KG1 (cell line): ENCODE measurements at regions not wholly inside any gene's neighbourhood (a gene's known extent, or its start where the extent isn't known, plus 50 kb on each side); places are given as distances from the start of the nearest gene placed in this dataset.
"Not testable (repeated sequence)": the region's sequence is repeated elsewhere in the genome, so short reads cannot be mapped to it uniquely, and the experiment has no call there.

Experiments used
- DNase-seq: peaks from one replicate; lab custom pipeline; 2025; lab: John Stamatoyannopoulos, UW

DNA sequence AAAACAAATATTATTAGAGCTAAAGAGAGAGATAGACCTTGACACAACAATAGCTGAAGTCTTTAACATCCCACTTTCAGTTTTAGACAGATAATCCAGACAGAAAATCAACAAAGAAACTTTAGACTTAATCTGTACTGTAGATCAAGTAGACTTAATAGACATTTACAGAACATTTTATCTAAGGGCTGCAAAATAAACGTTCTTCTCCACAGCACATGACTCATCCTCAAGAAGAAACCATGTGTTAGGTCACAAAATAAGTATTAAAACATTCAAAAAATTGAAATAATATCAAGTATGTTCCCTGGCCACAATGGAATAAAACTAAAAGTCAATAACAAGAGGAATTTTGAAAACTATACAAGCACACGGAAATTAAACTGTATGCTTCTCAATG is 1510.3 kb upstream of the PCDH10 start:
- no peak for DNase-seq

DNA sequence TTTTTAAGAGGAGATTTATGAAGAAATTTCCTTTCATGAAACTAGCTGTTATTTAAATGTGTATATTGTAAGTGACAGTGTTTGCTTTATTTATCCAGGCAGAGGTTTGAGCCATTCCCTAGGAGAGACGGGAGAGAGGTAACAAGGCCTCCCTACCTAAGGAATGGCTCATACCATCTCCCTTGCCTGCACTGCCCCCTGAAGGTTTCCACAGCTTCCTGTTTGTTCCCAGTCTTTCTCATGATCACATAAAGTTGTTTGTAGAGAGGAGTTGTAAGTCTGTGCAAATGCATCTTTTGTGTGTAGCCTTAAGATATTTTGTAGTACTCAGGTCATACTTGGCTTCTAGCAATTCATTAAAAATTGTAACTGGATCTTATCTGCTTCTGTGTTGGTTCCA is 1504.5 kb upstream of the PCDH10 start:
- no peak for DNase-seq

DNA sequence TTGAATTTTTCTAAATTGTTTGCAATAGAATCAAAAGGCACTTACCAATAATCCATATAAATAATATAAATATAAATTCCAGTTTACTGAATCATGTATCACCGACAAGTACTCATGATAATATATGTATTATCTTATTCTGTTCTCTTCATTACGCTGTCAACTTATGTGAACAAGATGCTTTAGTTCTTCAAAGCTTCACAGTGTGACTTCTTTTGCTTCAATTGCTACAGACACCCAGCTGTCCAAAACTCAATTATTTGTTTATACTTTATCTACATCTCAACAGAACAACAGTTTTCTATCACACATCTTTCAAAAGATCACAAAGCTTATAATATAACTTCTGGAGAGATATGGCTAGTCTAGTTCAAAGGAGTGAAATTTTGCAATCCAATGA is 1499.9 kb upstream of the PCDH10 start:
- no peak for DNase-seq

DNA sequence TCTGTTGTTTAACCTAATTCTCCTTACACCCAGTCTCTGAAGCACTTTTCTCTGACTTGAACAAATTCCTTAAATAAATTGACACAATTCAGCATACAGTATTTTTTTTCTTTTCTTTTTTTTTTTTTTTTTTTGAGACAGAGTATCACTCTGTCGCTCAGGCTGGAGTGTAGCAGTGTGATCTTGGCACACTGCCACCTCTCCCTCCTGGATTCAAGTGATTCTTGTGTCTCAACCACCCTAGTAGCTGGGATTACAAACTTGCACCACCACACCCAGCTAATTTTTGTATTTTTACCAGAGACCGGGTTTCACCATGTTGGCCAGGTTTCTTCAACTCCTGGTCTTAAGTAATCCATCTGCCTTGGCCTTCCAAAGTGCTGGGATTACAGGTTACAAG is 1498.1 kb upstream of the PCDH10 start:
- no peak for DNase-seq

DNA sequence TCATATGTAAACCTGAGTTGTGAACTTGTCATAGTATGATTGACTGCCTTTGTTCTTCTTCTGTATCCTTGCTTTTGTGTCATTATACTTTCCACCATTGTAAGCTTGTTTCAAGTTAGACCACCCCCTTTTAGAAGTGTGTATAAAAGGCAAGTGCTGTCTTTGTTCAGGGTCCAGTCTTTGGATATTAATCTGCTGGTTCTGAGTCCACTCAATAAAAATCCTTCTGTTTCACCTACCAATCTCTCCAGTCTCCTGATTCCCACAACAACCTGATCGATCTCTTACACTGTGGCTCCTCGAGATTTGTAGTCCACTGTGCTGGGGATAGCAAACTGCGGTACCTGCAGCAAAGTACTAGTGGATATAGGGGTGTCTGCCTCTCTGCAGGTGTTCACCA is 1465.8 kb upstream of the PCDH10 start:
- DNase-seq: not testable (repeated sequence)

DNA sequence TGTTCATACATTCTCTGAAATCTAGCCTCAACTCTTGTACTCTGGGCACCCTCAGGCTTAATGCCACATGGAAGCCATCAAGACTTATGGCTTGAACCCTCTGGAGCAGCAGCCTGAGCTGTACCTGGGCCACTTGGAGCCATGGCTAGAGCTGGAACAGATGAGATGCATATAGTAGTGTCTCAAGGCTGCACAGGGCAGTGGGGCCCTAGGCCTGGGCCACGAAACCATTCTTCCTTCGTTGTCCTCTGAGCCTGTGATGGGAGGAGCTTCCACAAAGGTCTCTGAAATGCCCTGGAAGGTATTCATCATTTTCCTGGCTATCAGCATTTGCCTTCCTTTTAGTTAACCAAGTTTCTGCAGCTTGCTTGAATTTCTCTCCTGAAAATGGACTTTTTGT is 1427.2 kb upstream of the PCDH10 start:
- no peak for DNase-seq

DNA sequence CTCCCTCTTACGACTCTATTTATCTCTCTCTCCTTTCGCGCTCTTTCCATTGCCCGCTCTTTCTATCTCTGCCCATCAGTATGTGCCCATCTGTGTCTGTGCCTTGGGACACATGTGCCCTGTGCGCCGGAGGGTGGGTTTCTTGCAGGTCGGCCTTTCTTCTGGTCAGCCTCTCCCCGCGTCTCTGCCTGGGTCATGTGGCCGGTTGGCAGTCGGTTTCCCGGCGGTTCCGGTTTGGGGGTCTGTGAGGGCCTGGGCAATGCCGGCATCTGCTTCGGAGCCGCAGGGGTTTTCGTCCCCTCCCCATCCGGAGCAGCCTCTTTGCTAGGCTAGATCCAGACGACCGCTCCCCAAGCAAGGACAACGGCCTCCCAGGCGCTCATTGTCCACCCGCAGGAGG is 1426.0 kb upstream of the PCDH10 start:
- not testable (repeated sequence) for DNase-seq

DNA sequence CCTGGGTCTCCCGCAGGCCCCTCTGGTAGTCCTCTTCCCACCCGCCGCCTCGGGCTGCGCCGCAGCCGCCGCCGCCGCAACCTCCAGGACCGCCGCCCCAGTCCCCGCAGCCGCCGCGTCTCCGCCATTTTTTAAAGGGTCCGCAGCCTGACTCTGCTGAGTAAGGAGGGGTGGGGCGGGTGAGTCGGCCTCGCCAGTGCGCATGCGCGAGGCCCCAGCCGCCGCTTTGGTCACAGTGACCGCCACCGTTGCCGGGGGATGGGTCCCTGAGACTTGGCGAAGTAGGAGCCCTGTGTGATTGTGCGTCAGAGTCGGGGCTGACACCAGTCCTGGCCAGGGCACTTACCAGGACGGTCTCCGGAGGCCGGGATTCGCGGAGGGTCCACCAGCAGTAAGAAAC is 1424.2 kb upstream of the PCDH10 start:
- DNase-seq: peak; percentile 6

DNA sequence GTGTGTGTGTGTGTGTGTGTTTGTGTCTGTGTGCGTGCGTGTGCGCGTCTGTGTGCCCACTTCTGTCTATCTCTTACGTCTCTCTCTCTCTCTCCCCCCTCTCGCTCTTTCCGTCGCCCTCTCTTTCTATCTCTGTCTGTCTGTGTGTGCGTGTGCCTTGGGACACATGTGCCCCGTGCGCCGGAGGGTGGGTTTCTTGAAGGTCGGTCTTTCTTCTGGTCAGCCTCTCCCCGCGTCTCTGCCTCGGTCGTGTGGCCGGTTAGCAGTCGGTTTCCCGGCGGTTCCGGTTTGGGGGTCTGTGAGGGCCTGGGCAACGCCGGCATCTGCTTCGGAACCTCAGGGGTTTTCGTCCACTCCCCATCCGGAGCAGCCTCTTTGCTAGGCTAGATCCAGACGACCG is 1423.6 kb upstream of the PCDH10 start:
- DNase-seq: not testable (repeated sequence)

DNA sequence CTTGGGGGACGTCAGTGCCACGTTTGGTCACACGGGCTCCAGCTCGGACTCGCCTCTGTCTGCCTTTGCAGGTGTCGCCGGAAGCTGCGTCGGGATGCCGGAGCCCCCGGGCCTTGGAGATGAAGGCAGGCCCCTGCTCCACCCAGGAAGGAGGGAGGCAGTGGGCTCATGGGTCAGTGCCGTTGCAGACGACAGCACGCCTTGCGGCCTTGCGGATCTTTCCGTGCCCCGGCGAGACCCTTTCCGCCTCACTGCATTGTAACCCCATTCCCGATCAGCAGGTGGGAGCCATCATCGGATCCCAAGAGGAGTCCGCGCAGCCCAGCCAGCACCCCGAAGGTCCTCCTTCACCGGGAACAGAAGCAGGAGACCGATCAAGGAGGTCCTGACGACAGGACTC is 1422.2 kb upstream of the PCDH10 start:
- DNase-seq: not testable (repeated sequence)

DNA sequence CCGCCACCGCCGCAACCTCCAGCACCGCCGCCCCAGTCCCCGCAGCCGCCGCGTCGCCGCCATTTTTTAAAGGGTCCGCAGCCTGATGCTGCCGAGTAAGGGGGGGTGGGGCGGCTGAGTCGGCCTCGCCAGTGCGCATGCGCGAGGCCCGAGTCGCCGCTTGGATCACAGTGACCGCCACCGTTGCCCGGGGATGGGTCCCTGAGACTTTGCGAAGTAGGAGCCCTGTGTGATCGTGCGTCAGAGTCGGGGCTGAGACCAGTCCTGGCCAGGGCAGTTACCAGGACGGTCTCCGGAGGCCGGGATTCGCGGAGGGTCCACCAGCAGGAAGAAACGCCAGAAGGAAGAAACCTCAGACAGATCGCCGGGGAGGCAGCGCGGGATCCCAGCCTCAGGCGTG is 1421.7 kb upstream of the PCDH10 start:
- DNase-seq: not testable (repeated sequence)

DNA sequence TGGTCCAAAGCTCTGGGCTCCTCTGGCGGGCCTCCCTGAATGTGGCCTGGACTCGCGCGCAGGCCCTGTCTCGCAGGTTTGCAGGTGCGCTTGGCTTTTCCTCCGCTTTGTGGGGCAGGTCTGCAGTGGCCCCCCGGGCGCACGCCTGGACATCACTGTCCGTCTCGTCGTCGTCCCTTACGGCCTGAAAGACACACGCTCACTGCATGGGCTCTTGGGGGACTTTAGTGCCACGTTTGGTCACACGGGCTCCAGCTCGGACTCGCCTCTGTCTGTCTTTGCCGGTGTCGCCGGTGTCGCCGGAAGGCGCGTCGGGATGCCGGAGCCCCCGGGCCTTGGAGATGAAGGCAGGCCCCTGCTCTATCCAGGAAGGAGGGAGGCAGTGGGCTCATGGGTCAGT is 1419.9 kb upstream of the PCDH10 start:
- not testable (repeated sequence) for DNase-seq

DNA sequence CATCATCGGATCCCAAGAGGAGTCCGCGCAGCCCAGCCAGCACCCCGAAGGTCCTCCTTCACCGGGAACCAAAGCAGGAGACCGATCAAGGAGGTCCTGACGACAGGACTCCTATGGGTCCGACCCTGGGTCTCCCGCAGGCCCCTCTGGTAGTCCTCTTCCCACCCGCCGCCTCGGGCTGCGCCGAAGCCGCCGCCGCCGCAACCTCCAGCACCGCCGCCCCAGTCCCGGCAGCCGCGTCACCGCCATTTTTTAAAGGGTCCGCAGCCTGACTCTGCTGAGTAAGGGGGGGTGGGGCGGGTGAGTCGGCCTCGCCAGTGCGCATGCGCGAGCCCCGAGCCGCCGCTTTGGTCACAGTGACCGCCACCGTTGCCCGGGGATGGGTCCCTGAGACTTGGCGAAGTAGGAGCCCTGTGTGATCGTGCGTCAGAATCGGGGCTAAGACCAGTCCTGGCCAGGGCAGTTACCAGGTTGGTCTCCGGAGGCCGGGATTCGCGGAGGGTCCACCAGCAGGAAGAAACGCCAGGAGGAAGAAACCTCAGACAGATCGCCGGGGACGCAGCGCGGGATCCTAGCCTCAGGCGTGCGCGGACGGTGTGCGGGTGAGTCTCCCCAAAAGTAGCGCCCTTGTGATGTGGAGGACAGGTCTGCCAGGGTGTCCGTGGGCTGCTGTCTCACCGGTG is 1419.2 kb upstream of the PCDH10 start:
- not testable (repeated sequence) for DNase-seq

DNA sequence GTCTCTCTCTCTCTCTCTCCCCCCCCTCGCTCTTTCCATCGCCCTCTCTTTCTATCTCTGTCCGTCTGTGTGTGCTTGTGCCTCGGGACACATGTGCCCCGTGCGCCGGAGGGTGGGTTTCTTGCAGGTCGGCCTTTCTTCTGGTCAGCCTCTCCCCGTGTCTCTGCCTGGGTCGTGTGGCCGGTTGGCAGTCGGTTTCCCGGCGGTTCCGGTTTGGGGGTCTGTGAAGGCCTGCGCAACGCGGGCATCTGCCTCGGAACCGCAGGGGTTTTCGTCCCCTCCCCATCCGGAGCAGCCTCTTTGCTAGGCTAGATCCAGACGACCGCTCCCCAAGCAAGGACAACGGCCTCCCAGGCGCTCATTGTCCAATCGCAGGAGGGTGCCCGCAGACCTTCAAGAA is 1418.5 kb upstream of the PCDH10 start:
- not testable (repeated sequence) for DNase-seq

DNA sequence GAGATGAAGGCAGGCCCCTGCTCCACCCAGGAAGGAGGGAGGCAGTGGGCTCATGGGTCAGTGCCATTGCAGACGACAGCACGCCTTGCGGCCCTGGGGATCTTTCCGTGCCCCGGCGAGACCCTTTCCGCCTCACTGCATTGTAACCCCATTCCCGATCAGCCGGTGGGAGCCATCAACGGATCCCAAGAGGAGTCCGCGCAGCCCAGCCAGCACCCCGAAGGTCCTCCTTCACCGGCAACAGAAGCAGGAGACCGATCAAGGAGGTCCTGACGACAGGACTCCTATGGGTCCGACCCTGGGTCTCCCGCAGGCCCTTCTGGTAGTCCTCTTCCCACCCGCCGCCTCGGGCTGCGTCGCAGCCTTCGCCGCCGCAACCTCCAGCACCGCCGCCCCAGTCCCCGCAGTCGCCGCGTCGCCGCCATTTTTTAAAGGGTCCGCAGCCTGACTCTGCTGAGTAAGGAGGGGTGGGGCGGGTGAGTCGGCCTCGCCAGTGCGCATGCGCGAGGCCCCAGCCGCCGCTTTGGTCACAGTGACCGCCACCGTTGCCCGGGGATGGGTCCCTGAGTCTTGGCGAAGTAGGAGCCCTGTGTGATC is 1417.0 kb upstream of the PCDH10 start:
- DNase-seq: not testable (repeated sequence)

DNA sequence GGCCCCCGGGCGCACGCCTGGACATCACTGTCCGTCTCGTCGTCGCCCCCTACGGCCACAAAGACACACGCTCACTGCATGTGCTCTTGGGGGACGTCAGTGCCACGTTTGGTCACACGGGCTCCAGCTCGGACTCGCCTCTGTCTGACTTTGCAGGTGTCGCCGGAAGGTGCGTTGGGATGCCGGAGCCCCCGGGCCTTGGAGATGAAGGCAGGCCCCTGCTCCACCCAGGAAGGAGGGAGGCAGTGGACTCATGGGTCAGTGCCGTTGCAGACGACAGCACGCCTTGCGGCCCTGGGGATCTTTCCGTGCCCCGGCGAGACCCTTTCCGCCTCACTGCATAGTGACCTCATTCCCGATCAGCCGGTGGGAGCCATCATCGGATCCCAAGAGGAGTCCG is 1414.8 kb upstream of the PCDH10 start:
- not testable (repeated sequence) for DNase-seq

DNA sequence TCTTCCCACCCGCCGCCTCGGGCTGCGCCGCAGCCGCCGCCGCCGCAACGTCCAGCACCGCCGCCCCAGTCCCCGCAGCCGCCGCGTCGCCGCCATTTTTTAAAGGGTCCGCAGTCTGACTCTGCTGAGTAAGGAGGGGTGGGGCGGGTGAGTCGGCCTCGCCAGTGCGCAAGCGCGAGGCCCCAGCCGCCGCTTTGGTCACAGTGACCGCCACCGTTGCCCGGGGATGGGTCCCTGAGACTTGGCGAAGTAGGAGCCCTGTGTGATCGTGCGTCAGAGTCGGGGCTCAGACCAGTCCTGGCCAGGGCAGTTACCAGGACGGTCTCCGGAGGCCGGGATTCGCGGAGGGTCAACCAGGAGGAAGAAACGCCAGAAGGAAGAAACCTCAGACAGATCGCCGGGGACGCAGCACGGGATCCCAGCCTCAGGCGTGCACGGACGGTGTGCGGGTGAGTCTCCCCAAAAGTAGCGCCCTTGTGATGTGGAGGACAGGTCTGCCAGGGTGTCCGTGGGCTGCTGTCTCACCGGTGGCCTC is 1414.2 kb upstream of the PCDH10 start:
- not testable (repeated sequence) for DNase-seq

DNA sequence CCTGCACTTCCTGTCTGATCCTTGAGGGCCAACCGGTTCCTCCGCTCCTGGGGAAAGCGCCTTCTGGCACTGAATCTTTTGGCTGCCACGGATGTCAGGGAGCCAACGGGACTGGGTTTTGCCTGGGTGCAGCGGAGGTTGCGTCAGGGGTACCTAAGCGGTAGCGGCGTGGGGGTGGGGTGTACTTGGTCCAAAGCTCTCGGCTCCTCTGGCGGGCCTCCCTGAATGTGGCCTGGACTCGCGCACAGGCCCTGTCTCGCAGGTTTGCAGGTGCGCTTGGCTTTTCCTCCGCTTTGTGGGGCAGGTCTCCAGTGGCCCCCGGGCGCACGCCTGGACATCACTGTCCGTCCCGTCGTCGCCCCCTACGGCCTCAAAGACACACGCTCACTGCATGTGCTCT is 1410.1 kb upstream of the PCDH10 start:
- not testable (repeated sequence) for DNase-seq

DNA sequence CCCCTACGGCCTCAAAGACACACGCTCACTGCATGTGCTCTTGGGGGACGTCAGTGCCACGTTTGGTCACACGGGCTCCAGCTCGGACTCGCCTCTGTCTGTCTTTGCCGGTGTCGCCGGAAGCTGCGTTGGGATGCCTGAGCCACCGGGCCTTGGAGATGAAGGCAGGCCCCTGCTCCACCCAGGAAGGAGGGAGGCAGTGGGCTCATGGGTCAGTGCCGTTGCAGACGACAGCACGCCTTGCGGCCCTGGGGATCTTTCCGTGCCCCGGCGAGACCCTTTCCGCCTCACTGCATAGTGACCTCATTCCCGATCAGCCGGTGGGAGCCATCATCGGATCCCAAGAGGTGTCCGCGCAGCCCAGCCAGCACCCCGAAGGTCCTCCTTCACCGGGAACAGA is 1407.3 kb upstream of the PCDH10 start:
- DNase-seq: not testable (repeated sequence)

DNA sequence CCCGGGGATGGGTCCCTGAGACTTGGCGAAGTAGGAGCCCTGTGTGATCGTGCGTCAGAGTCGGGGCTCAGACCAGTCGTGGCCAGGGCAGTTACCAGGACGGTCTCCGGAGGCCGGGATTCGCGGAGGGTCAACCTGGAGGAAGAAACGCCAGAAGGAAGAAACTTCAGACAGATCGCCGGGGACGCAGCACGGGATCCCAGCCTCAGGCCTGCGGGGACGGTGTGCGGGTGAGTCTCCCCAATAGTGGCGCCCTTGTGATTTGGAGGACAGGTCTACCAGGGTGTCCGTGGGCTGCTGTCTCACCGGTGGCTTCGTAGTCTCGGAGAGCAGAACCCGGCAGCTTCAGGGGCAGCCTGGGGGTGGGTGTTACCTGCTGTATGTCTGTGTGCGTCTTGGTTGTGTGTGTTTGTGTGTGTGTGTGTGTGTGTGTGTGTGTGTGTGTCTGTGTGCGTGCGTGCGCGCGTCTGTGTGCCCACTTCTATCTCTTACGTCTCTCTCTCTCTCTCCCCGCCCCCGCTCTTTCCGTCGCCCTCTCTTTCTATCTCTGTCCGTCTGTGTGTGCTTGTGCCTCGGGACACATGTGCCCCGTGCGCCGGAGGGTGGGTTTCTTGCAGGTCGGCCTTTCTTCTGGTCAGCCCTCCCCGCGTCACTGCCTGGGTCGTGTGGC is 1406.4 kb upstream of the PCDH10 start:
- not testable (repeated sequence) for DNase-seq

DNA sequence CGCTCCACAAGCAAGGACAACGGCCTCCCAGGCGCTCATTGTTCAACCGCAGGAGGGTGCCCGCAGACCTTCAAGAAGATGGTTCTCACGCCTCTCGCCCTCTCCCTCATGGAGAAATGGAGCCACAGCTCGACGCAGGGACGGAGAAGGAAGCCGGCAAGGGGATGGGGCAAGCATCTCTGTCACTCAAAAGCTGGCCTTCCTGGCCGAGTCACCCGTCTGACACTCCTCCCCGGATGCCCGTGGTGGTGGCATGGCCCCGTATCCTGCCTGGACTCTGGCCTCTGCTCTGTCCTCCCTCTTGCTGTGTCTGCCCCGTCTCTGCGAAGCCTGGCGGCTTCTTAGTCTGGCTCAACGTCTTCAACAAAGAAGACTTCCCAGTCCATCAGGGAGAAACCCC is 1405.7 kb upstream of the PCDH10 start:
- not testable (repeated sequence) for DNase-seq

DNA sequence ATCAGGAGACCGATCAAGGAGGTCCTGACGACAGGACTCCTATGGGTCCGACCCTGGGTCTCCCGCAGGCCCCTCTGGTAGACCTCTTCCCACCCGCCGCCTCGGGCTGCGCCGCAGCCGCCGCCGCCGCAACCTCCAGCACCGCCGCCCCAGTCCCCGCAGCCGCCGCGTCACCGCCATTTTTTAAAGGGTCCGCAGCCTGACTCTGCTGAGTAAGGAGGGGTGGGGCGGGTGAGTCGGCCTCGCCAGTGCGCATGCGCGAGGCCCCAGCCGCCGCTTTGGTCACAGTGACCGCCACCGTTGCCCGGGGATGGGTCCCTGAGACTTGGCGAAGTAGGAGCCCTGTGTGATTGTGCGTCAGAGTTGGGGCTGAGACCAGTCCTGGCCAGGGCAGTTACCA is 1401.9 kb upstream of the PCDH10 start:
- DNase-seq: not testable (repeated sequence)

DNA sequence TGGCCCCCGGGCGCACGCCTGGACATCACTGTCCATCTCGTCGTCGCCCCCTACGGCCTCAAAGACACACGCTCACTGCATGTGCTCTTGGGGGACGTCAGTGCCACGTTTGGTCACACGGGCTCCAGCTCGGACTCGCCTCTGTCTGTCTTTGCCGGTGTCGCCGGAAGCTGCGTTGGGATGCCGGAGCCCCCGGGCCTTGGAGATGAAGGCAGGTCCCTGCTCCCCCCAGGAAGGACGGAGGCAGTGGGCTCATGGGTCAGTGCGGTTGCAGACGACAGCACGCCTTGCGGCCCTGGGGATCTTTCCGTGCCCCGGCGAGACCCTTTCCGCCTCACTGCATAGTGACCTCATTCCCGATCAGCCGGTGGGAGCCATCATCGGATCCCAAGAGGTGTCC is 1399.9 kb upstream of the PCDH10 start:
- DNase-seq: not testable (repeated sequence)
